Testis (tissue), 2 donors: ENCODE measurements at regions not wholly inside any gene's neighbourhood (a gene's known extent, or its start where the extent isn't known, plus 50 kb on each side); places are given as distances from the start of the nearest gene placed in this dataset.

Experiments
- CTCF ChIP-seq, 3 experiments: fragments of 450-650 bp in 2 of 3; fragments of 200-600 bp in 1 of 3; sonication (generic) in 1 of 3; IDR thresholded peaks; one replicate each; pipeline ENCODE4 v1.5.1; 2016 to 2019; ENCODE audit warnings: antibody characterized with exemption in 3 of 3, mild to moderate bottlenecking in 2 of 3, moderate library complexity in 1 of 3
- POLR2A ChIP-seq: fragments of 450-650 bp; IDR thresholded peaks from one replicate; pipeline ENCODE4 v1.6.1; 2017; ENCODE audit warnings: antibody characterized with exemption, mild to moderate bottlenecking, moderate library complexity

- TF ChIP-seq CTCF (IDR thresholded peaks at IDR 0.05) (no peak), POLR2A (no peak)
Observed at GRCh38 chr5:92369587-92369986, 986.5 kb upstream of the ARRDC3 start.
